GM12892 (cell line): ENCODE measurements at regions not wholly inside any gene's neighbourhood (a gene's known extent, or its start where the extent isn't known, plus 50 kb on each side); places are given as distances from the start of the nearest gene placed in this dataset.

Experiments used
- POLR2A ChIP-seq: IDR thresholded peaks from 2 replicates; pipeline ENCODE4 v1.6.1; 2011; ENCODE audit warnings: low read depth, low read length, control low read depth
- POLR2AphosphoS5 ChIP-seq: IDR thresholded peaks from 2 replicates; pipeline ENCODE4 v1.6.1; 2011; ENCODE audit warnings: low read depth, low read length, control low read depth

GRCh38 chr18:70426818-70427217 lies 138.0 kb downstream of the SOCS6 start:
- TF ChIP-seq POLR2AphosphoS5 (no peak), POLR2A (no peak)
